Dendritic cell treated with granulocyte-macrophage colony-stimulating factor and Interleukin-4, amounts not matched to agents 40 ng/mL and 50 ng/mL, for 4 days (primary cell): ENCODE measurements at regions not wholly inside any gene's neighbourhood (a gene's known extent, or its start where the extent isn't known, plus 50 kb on each side); places are given as distances from the start of the nearest gene placed in this dataset.

Experiments
- H3K27ac Mint-ChIP-seq: one replicate; pipeline ENCODE4 v1.8.0; 2022; ENCODE audit warnings: mild to moderate bottlenecking, mixed read lengths
- H3K27me3 Mint-ChIP-seq: one replicate; pipeline ENCODE4 v1.8.0; 2022; ENCODE audit warnings: mild to moderate bottlenecking, mixed read lengths
- H3K36me3 Mint-ChIP-seq: one replicate; pipeline ENCODE4 v1.8.0; 2022; ENCODE audit warnings: low read depth, mixed read lengths
- H3K4me1 Mint-ChIP-seq: one replicate; pipeline ENCODE4 v1.8.0; 2022; ENCODE audit warnings: low read depth, mixed read lengths
- H3K4me3 Mint-ChIP-seq: one replicate; pipeline ENCODE4 v1.8.0; 2022; ENCODE audit warnings: mild to moderate bottlenecking, moderate library complexity, mixed read lengths
- H3K9me3 Mint-ChIP-seq: one replicate; pipeline ENCODE4 v1.8.0; 2022; ENCODE audit warnings: mixed read lengths
- intact Hi-C: fragments of 100-400 bp; cut with micrococcal nuclease; formaldehyde crosslinking; loops from one replicate; pipeline ENCODE4 v1.15.0; 2022

- H3K27ac Mint-ChIP-seq = no peak overlapping the region
- H3K4me3 Mint-ChIP-seq = no peak overlapping the region
- no peaks in the 10 kb centered on the region for H3K4me1 Mint-ChIP-seq
- intact Hi-C loops = no loop called here
- H3K27me3 Mint-ChIP-seq = peaks cover 18% of the 10 kb centered on the region
- H3K9me3 Mint-ChIP-seq = no peaks in the 10 kb centered on the region
- no peaks in the 10 kb centered on the region for H3K36me3 Mint-ChIP-seq
Measured at GRCh38 chr14:105817971-105818711, 291.8 kb downstream of the TMEM121 start.

- Mint-ChIP-seq H3K4me3 (no peak overlapping the region), H3K36me3 (no peaks in the 10 kb centered on the region), H3K27me3 (peaks cover 18% of the 10 kb centered on the region), H3K27ac (no peak overlapping the region), H3K9me3 (no peaks in the 10 kb centered on the region), H3K4me1 (no peaks in the 10 kb centered on the region)
- intact Hi-C loops = no loop called here
Measured at GRCh38 chr14:105818712-105819005, 292.3 kb downstream of the TMEM121 start.

GRCh38 chr14:105830171-105830570, 303.8 kb downstream of the TMEM121 start:
- H3K4me1 Mint-ChIP-seq = no peaks in the 10 kb centered on the region
- no peaks in the 10 kb centered on the region for H3K36me3 Mint-ChIP-seq
- peaks cover 12% of the 10 kb centered on the region for H3K9me3 Mint-ChIP-seq
- no peak overlapping the region for H3K27ac Mint-ChIP-seq
- no peak overlapping the region for H3K4me3 Mint-ChIP-seq
- H3K27me3 Mint-ChIP-seq = no peaks in the 10 kb centered on the region
- intact Hi-C loops = no loop called here

GRCh38 chr14:105836160-105836559, 309.8 kb downstream of the TMEM121 start:
- no peaks in the 10 kb centered on the region for H3K36me3 Mint-ChIP-seq
- H3K27me3 Mint-ChIP-seq = no peaks in the 10 kb centered on the region
- intact Hi-C loops = no loop called here
- no peak overlapping the region for H3K27ac Mint-ChIP-seq
- H3K4me1 Mint-ChIP-seq = no peaks in the 10 kb centered on the region
- no peak overlapping the region for H3K4me3 Mint-ChIP-seq
- H3K9me3 Mint-ChIP-seq = no peaks in the 10 kb centered on the region

GRCh38 chr14:105836730-105837129, 310.3 kb downstream of the TMEM121 start:
- Mint-ChIP-seq H3K36me3 (no peaks in the 10 kb centered on the region), H3K27me3 (no peaks in the 10 kb centered on the region), H3K4me3 (no peak overlapping the region), H3K4me1 (no peaks in the 10 kb centered on the region), H3K27ac (no peak overlapping the region), H3K9me3 (no peaks in the 10 kb centered on the region)
- intact Hi-C loops = no loop called here

GRCh38 chr14:105837349-105838063, 311.1 kb downstream of the TMEM121 start:
- Mint-ChIP-seq H3K9me3 (no peaks in the 10 kb centered on the region), H3K4me3 (no peak overlapping the region), H3K36me3 (no peaks in the 10 kb centered on the region), H3K27ac (no peak overlapping the region), H3K4me1 (no peaks in the 10 kb centered on the region), H3K27me3 (no peaks in the 10 kb centered on the region)
- intact Hi-C loops = no loop called here

GRCh38 chr14:105838107-105838506, 311.7 kb downstream of the TMEM121 start:
- intact Hi-C loops = no loop called here
- Mint-ChIP-seq H3K27me3 (no peaks in the 10 kb centered on the region), H3K4me1 (no peaks in the 10 kb centered on the region), H3K27ac (no peak overlapping the region), H3K36me3 (no peaks in the 10 kb centered on the region), H3K4me3 (no peak overlapping the region), H3K9me3 (no peaks in the 10 kb centered on the region)

GRCh38 chr14:105838591-105839424, 312.4 kb downstream of the TMEM121 start:
- no peak overlapping the region for H3K27ac Mint-ChIP-seq
- H3K36me3 Mint-ChIP-seq = no peaks in the 10 kb centered on the region
- H3K9me3 Mint-ChIP-seq = no peaks in the 10 kb centered on the region
- no peaks in the 10 kb centered on the region for H3K27me3 Mint-ChIP-seq
- intact Hi-C loops = no loop called here
- H3K4me1 Mint-ChIP-seq = no peaks in the 10 kb centered on the region
- no peak overlapping the region for H3K4me3 Mint-ChIP-seq

GRCh38 chr14:105839425-105840265, 313.3 kb downstream of the TMEM121 start:
- Mint-ChIP-seq H3K4me1 (no peaks in the 10 kb centered on the region), H3K27me3 (no peaks in the 10 kb centered on the region)
- intact Hi-C loops = no loop called here

GRCh38 chr14:105840266-105841021, 314.1 kb downstream of the TMEM121 start:
- Mint-ChIP-seq H3K9me3 (no peaks in the 10 kb centered on the region), H3K27me3 (no peaks in the 10 kb centered on the region), H3K4me3 (no peak overlapping the region), H3K4me1 (no peaks in the 10 kb centered on the region), H3K36me3 (no peaks in the 10 kb centered on the region), H3K27ac (no peak overlapping the region)
- intact Hi-C loops = no loop called here

More at GRCh38 chr14:105839425-105840265, 313.3 kb downstream of the TMEM121 start:
- Mint-ChIP-seq H3K4me3 (no peak overlapping the region), H3K27ac (no peak overlapping the region), H3K36me3 (no peaks in the 10 kb centered on the region), H3K9me3 (no peaks in the 10 kb centered on the region)

GRCh38 chr14:105841022-105842009, 314.9 kb downstream of the TMEM121 start:
- intact Hi-C loops = no loop called here
- H3K36me3 Mint-ChIP-seq = no peaks in the 10 kb centered on the region
- H3K27ac Mint-ChIP-seq = no peak overlapping the region
- H3K9me3 Mint-ChIP-seq = no peaks in the 10 kb centered on the region
- no peaks in the 10 kb centered on the region for H3K27me3 Mint-ChIP-seq
- H3K4me3 Mint-ChIP-seq = no peak overlapping the region
- no peaks in the 10 kb centered on the region for H3K4me1 Mint-ChIP-seq

- intact Hi-C loops = no loop called here
- no peak overlapping the region for H3K27ac Mint-ChIP-seq
Measured at GRCh38 chr14:105842105-105842504, 315.7 kb downstream of the TMEM121 start.

More at GRCh38 chr14:105842105-105842504, 315.7 kb downstream of the TMEM121 start:
- Mint-ChIP-seq H3K36me3 (no peaks in the 10 kb centered on the region), H3K27me3 (no peaks in the 10 kb centered on the region), H3K9me3 (no peaks in the 10 kb centered on the region), H3K4me3 (no peak overlapping the region), H3K4me1 (no peaks in the 10 kb centered on the region)
